NB4 (cell line): ENCODE measurements at regions not wholly inside any gene's neighbourhood (a gene's known extent, or its start where the extent isn't known, plus 50 kb on each side); places are given as distances from the start of the nearest gene placed in this dataset.

Source experiments
- DNase-seq: peaks from one replicate; pipeline ENCODE4 v3.0.0; 2010; ENCODE audit warnings: low read depth
- H3K4me3 ChIP-seq: one replicate; pipeline ENCODE4 v1.5.1; 2011; ENCODE audit warnings: mild to moderate bottlenecking, low read depth, low read length, moderate library complexity
- MYC ChIP-seq: IDR thresholded peaks from 2 replicates; pipeline ENCODE4 v1.6.1; 2011; ENCODE audit warnings: low read depth, low read length
- POLR2A ChIP-seq: IDR thresholded peaks from 2 replicates; pipeline ENCODE4 v1.6.1; 2011; ENCODE audit warnings: mild to moderate bottlenecking; ENCODE audit not compliant: insufficient read length; ENCODE audit errors: extremely low read depth
- TF ChIP-seq, protein P1 (sequence below): IDR thresholded peaks from one replicate; pipeline ENCODE4 v1.5.1; 2012; ENCODE audit warnings: low read depth, low read length
- TF ChIP-seq, protein P2 (sequence below): IDR thresholded peaks from 2 replicates; pipeline ENCODE4 v1.6.1; 2011; ENCODE audit warnings: low read depth, low read length

DNA sequence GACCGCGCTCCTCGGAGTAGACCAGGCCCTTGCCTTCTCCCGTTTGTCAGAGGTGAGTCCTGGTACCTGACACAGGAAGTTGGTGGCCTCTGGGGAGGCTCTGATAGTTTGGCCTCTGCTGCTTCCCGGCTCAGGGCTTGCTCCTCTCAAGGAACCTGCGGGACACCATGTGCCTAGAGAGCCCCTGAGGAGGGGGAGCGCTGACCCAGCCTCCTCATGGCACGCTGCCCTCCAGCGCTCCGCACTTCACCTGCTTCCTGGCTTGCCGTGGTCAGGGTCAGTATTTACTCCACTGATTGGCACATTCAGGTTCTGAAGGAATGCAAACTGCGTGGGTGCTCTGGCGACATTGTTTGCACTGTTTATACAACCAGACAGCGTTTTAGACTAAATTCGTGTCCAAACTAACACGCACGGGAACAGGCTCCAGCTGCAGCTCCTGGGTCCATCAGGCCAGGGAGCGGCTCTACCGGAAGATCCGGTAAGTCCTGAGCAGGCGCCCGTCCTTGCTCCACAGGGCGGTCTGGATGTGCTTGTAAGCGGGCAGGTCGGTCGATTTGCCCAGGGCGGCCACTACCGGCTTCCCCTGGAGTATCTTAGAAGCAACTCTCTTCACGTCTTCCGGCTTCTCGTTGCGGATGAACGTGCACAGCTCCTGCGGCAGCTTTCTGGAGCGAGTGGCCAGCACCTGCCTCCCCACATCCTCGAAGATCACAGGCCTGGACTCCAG is 121.6 kb upstream of the GRID2 start:
- no peak for DNase-seq
- TF ChIP-seq, protein P1, sequence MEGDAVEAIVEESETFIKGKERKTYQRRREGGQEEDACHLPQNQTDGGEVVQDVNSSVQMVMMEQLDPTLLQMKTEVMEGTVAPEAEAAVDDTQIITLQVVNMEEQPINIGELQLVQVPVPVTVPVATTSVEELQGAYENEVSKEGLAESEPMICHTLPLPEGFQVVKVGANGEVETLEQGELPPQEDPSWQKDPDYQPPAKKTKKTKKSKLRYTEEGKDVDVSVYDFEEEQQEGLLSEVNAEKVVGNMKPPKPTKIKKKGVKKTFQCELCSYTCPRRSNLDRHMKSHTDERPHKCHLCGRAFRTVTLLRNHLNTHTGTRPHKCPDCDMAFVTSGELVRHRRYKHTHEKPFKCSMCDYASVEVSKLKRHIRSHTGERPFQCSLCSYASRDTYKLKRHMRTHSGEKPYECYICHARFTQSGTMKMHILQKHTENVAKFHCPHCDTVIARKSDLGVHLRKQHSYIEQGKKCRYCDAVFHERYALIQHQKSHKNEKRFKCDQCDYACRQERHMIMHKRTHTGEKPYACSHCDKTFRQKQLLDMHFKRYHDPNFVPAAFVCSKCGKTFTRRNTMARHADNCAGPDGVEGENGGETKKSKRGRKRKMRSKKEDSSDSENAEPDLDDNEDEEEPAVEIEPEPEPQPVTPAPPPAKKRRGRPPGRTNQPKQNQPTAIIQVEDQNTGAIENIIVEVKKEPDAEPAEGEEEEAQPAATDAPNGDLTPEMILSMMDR, result no peak
- no peak for TF ChIP-seq MYC
- TF ChIP-seq, protein P2, sequence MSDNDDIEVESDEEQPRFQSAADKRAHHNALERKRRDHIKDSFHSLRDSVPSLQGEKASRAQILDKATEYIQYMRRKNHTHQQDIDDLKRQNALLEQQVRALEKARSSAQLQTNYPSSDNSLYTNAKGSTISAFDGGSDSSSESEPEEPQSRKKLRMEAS, result no peak
- TF ChIP-seq POLR2A, result no peak
- H3K4me3 ChIP-seq, result no peak overlapping the region

DNA sequence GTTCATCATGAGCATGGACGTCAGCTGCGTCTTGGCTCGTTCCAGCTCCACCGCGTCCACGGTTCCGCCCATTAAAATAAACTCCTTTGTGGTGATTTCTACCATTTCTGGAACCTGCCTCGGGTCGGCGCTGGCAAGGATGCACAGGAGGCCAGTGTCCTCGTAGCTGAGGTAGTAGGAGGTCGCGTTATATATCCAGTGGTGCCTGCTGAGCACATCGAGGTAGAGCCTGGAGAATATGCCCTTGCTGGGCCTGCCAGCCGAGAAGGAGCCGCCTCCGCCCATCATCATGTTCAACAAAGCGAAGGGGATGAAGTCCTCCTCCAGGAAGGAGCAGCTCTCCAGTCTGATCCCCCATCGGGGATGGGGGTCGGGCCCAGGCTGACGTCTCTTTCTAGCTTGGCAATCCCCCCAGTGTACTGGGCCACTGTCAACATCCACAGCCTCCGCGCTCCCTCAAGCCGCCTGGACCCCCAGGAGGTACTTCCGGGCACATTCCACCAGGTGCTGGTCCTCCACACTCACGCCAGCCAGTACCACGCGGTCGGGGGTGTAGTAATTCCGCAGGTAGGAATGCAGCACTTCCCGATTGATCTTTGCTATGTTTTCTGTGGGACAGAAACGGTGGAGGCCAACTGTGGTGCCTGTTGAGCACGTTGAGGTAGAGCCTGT is 120.9 kb upstream of the GRID2 start:
- H3K4me3 ChIP-seq, result no peak overlapping the region
- TF ChIP-seq POLR2A (no peak), MYC (no peak)
- TF ChIP-seq, protein P1, result no peak
- TF ChIP-seq, protein P2, result no peak
- no peak for DNase-seq

DNA sequence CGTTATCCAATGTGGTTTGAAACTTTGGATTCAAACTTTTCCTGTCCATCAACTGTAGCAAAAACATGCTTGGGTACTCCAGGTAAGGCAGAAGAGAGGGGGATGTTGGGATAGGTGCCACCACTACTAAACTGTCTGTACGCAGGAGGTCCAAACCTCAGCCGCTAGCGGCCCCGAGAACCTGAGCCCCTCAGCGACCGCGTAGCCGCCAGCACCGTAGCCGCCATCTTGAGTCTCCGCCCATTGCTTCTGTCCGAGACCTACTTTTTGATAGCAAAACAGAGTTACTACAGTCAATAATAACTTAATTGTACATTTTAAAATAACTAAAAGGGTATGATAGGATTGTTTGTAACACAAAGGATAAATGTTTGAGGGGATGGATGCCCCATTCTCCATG is 119.9 kb upstream of the GRID2 start:
- TF ChIP-seq, protein P2, result no peak
- TF ChIP-seq MYC, result no peak
- no peak for TF ChIP-seq POLR2A
- TF ChIP-seq, protein P1, result no peak
- no peak overlapping the region for H3K4me3 ChIP-seq
- no peak for DNase-seq

DNA sequence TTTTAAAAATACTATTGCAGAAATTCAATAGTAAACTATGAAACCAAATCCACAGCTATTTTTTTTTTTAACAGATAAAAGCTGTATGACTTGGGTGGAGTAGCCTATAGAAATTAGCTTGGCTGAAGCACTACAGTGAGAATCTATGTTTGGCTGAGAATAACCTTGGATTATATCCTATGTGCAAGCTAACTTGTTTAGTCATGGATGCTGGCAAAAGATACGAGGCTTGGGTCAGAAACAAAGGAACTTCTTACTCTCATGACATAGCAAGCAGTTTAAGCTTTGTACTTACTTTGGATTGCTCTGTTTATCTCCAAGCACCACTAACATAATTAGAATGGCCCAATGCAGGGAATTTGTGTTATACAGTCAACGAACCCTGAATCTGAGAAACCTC is 119.2 kb upstream of the GRID2 start:
- DNase-seq, result no peak
- H3K4me3 ChIP-seq, result no peak overlapping the region
- TF ChIP-seq POLR2A (no peak), MYC (no peak)
- TF ChIP-seq, protein P2, result no peak
- TF ChIP-seq, protein P1, result no peak

DNA sequence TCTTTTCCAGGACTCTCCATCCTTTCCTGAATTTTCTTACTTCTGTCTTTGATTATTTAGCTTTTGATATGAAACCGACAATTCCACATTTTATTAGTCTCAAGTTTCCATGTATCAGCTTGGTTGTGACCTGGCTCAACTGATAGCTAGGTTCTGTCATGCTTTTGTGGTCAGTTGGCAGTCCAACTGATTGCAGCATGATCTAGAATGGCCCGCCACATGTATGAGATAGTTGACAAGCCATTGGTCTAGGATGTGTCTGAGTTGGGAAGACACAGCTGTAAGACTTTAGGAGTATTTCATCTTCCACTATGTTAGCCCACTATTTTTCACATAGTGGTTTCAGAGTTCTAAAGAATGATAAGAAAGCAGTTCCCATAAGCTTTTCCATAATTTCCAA is 117.5 kb upstream of the GRID2 start:
- DNase-seq, result no peak
- H3K4me3 ChIP-seq, result no peak overlapping the region
- TF ChIP-seq, protein P1, result no peak
- TF ChIP-seq POLR2A (no peak), MYC (no peak)
- TF ChIP-seq, protein P2, result no peak

DNA sequence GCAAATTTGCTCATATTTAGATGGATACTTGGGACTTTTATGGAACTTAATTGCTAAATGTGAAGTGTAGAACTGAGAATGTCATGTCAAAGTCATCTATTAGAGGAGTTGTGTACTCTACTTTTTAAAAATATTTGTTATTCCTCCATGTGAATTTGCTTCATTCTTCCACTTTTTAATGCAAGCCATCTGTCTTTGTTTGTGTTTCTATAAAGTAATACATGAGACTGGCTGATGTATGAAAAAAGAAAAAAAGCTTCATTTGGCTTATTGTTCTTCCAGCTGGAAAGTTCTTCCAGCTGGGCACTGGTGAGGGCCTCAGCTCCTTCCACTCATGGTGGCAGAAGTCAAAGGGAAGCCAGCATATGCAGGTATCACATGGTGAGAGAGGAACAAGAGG is 114.6 kb upstream of the GRID2 start:
- no peak overlapping the region for H3K4me3 ChIP-seq
- no peak for DNase-seq
- TF ChIP-seq MYC (no peak), POLR2A (no peak)
- TF ChIP-seq, protein P1, result no peak
- TF ChIP-seq, protein P2, result no peak
